HL-60 (cell line): ENCODE measurements at regions not wholly inside any gene's neighbourhood (a gene's known extent, or its start where the extent isn't known, plus 50 kb on each side); places are given as distances from the start of the nearest gene placed in this dataset.

Experiments used
- CTCF ChIP-seq: IDR thresholded peaks from one replicate; pipeline ENCODE4 v1.5.1; 2011; ENCODE audit warnings: low read length, control low read depth, inconsistent platforms; ENCODE audit not compliant: insufficient read depth
- GABPA ChIP-seq: IDR thresholded peaks from 2 replicates; pipeline ENCODE4 v1.6.1; 2012; ENCODE audit warnings: low read depth
- POLR2AphosphoS5 ChIP-seq: IDR thresholded peaks from 2 replicates; pipeline ENCODE4 v1.6.1; 2012; ENCODE audit warnings: low read depth
- REST ChIP-seq: IDR thresholded peaks from 2 replicates; pipeline ENCODE4 v1.6.1; 2012; ENCODE audit warnings: low read depth; ENCODE audit not compliant: insufficient replicate concordance
- SPI1 ChIP-seq: IDR thresholded peaks from 2 replicates; pipeline ENCODE4 v1.6.1; 2012; ENCODE audit warnings: low read depth, mild to moderate bottlenecking, borderline replicate concordance

- no peak for TF ChIP-seq CTCF
- TF ChIP-seq POLR2AphosphoS5: no peak
- TF ChIP-seq SPI1: no peak
- no peak for TF ChIP-seq REST
- no peak for TF ChIP-seq GABPA
Measured at GRCh38 chr7:106597751-106598546, 63.0 kb downstream of the CCDC71L start.
